ENCODE measurements at regions not wholly inside any gene's neighbourhood (a gene's known extent, or its start where the extent isn't known, plus 50 kb on each side); places are given as distances from the start of the nearest gene placed in this dataset.
"Not testable (repeated sequence)": the region's sequence is repeated elsewhere in the genome, so short reads cannot be mapped to it uniquely, and the experiment has no call there.

GRCh38 chrX:465418-466215, 78.9 kb upstream of the PPP2R3B start:
- FAIRE-seq, result no peak

GRCh38 chrX:466836-467235, 80.1 kb upstream of the PPP2R3B start:
- not testable (repeated sequence) for FAIRE-seq

- not testable (repeated sequence) for FAIRE-seq
Measured at GRCh38 chrX:467686-468085, 81.0 kb upstream of the PPP2R3B start.

- no peak for FAIRE-seq
Measured at GRCh38 chrX:468979-469378, 82.3 kb upstream of the PPP2R3B start.

GRCh38 chrX:470686-471085, 84.0 kb upstream of the PPP2R3B start:
- FAIRE-seq, result no peak

GRCh38 chrX:471281-471680, 84.6 kb upstream of the PPP2R3B start:
- FAIRE-seq, result no peak

- not testable (repeated sequence) for FAIRE-seq
Measured at GRCh38 chrX:472275-472674, 85.6 kb upstream of the PPP2R3B start.

- FAIRE-seq, result no peak
Measured at GRCh38 chrX:475926-476723, 89.4 kb upstream of the PPP2R3B start.

- no peak for FAIRE-seq
Measured at GRCh38 chrX:476724-477075, 90.0 kb upstream of the PPP2R3B start.

- FAIRE-seq, result no peak
Measured at GRCh38 chrX:477441-478012, 90.8 kb upstream of the PPP2R3B start.

GRCh38 chrX:479273-479981, 92.7 kb upstream of the PPP2R3B start:
- no peak for FAIRE-seq

- no peak for FAIRE-seq
Measured at GRCh38 chrX:480861-481417, 94.2 kb upstream of the PPP2R3B start.

GRCh38 chrX:482192-482701, 95.5 kb upstream of the PPP2R3B start:
- FAIRE-seq, result no peak

- no peak for FAIRE-seq
Measured at GRCh38 chrX:482702-483203, 96.0 kb upstream of the PPP2R3B start.

- FAIRE-seq, result no peak
Measured at GRCh38 chrX:485368-485767, 98.7 kb upstream of the PPP2R3B start.

- FAIRE-seq, result no peak
Measured at GRCh38 chrX:486325-486724, 99.6 kb upstream of the PPP2R3B start.

GRCh38 chrX:487836-488235, 101.1 kb upstream of the PPP2R3B start:
- no peak for FAIRE-seq

GRCh38 chrX:489820-490219, 103.1 kb upstream of the PPP2R3B start:
- no peak for FAIRE-seq

- FAIRE-seq, result no peak
Measured at GRCh38 chrX:497186-498014, 110.7 kb upstream of the PPP2R3B start.

- not testable (repeated sequence) for FAIRE-seq
Measured at GRCh38 chrX:498901-499300, 112.2 kb upstream of the PPP2R3B start.

GRCh38 chrX:499870-500364, 113.2 kb upstream of the PPP2R3B start:
- no peak for FAIRE-seq

Data from colon (tissue), 2 donors.